Hepatocyte (in vitro differentiated cells): ENCODE measurements at regions not wholly inside any gene's neighbourhood (a gene's known extent, or its start where the extent isn't known, plus 50 kb on each side); places are given as distances from the start of the nearest gene placed in this dataset.

Experiments
- DNase-seq: peaks from one replicate; pipeline ENCODE4 v3.0.0-alpha.2; 2016; ENCODE audit warnings: low spot score
- H2AFZ ChIP-seq: fragments of 200-600 bp; sonication (generic); 2 replicates; pipeline ENCODE4 v1.6.0; 2016; ENCODE audit warnings: antibody characterized with exemption, mild to moderate bottlenecking
- H3K27ac ChIP-seq: fragments of 200-600 bp; sonication (generic); 2 replicates; pipeline ENCODE4 v1.5.1; 2016; ENCODE audit warnings: mild to moderate bottlenecking
- H3K27me3 ChIP-seq: fragments of 200-600 bp; sonication (generic); 2 replicates; pipeline ENCODE4 v1.6.1; 2016
- H3K36me3 ChIP-seq: fragments of 200-600 bp; sonication (generic); replicated peaks from 2 replicates; pipeline ENCODE4 v1.5.1; 2016; ENCODE audit warnings: low read depth; ENCODE audit not compliant: insufficient read depth
- H3K4me1 ChIP-seq: fragments of 200-600 bp; sonication (generic); 2 replicates; pipeline ENCODE4 v1.5.1; 2016; ENCODE audit warnings: mild to moderate bottlenecking, moderate library complexity; ENCODE audit not compliant: insufficient read depth
- H3K4me2 ChIP-seq: fragments of 200-600 bp; sonication (generic); 2 replicates; pipeline ENCODE4 v1.6.0; 2016
- H3K4me3 ChIP-seq: fragments of 200-600 bp; sonication (generic); 2 replicates; pipeline ENCODE4 v1.5.1; 2016; ENCODE audit warnings: mild to moderate bottlenecking
- H3K79me2 ChIP-seq: fragments of 200-600 bp; sonication (generic); 2 replicates; pipeline ENCODE4 v1.6.0; 2017; ENCODE audit warnings: mild to moderate bottlenecking
- H3K9me2 ChIP-seq: fragments of 200-600 bp; sonication (generic); replicated peaks from 2 replicates; pipeline ENCODE4 v1.6.0; 2017; ENCODE audit warnings: mild to moderate bottlenecking; ENCODE audit not compliant: insufficient read depth
- H3K9me3 ChIP-seq: fragments of 200-600 bp; sonication (generic); 2 replicates; pipeline ENCODE4 v1.5.1; 2016; ENCODE audit warnings: low read depth, mild to moderate bottlenecking
- H4K20me1 ChIP-seq: fragments of 200-600 bp; sonication (generic); 2 replicates; pipeline ENCODE4 v1.6.0; 2016; ENCODE audit warnings: mild to moderate bottlenecking; ENCODE audit not compliant: insufficient read depth, poor library complexity, severe bottlenecking
- CTCF ChIP-seq: fragments of 200-600 bp; sonication (generic); IDR thresholded peaks from 2 replicates; pipeline ENCODE4 v1.5.1; 2016; ENCODE audit warnings: antibody characterized with exemption, mild to moderate bottlenecking; ENCODE audit not compliant: poor library complexity
- EZH2 ChIP-seq: fragments of 200-600 bp; sonication (generic); IDR thresholded peaks from 2 replicates; pipeline ENCODE4 v1.6.1; 2016; ENCODE audit warnings: antibody characterized with exemption, mild to moderate bottlenecking, borderline replicate concordance
- EZH2phosphoT487 ChIP-seq: fragments of 200-600 bp; sonication (generic); IDR thresholded peaks from one replicate; pipeline ENCODE4 v1.6.1; 2018; ENCODE audit warnings: antibody characterized with exemption, mild to moderate bottlenecking, low read depth, moderate library complexity; ENCODE audit not compliant: unreplicated experiment, severe bottlenecking
- WGBS: methylation state at CpG from one replicate; pipeline ENCODE4 v1.1.6; 2016; ENCODE audit warnings: low lambda C conversion rate; ENCODE audit errors: missing lambda C conversion rate; 5-methylcytosine and 5-hydroxymethylcytosine counted together

- Histone ChIP-seq H3K36me3 (no peaks in the 10 kb centered on the region), H3K4me2 (no peak overlapping the region), H3K9me2 (no peaks in the 10 kb centered on the region), H3K4me1 (no peaks in the 10 kb centered on the region), H3K9me3 (no peaks in the 10 kb centered on the region), H3K27ac (no peak overlapping the region), H2AFZ (no peak overlapping the region), H3K4me3 (no peak overlapping the region), H3K79me2 (no peaks in the 10 kb centered on the region), H4K20me1 (no peaks in the 10 kb centered on the region), H3K27me3 (no peaks in the 10 kb centered on the region)
- TF ChIP-seq EZH2 (no peak), EZH2phosphoT487 (no peak)
- DNase-seq = no peak
- 89% methylated on average over 7 of the region's 7 CpGs for WGBS
Observed at GRCh38 chr15:46343196-46343935, 708.5 kb downstream of the SQOR start.

- TF ChIP-seq EZH2 (no peak), CTCF (no peak), EZH2phosphoT487 (no peak)
- Histone ChIP-seq H3K9me2 (no peaks in the 10 kb centered on the region), H3K4me2 (no peak overlapping the region), H3K9me3 (no peaks in the 10 kb centered on the region), H3K4me1 (no peaks in the 10 kb centered on the region), H2AFZ (no peak overlapping the region), H4K20me1 (no peaks in the 10 kb centered on the region), H3K27me3 (no peaks in the 10 kb centered on the region), H3K4me3 (no peak overlapping the region), H3K79me2 (no peaks in the 10 kb centered on the region), H3K36me3 (no peaks in the 10 kb centered on the region), H3K27ac (no peak overlapping the region)
- 52% methylated on average over 2 of the region's 2 CpGs for WGBS
- no peak for DNase-seq
Observed at GRCh38 chr15:46344115-46344724, 709.4 kb downstream of the SQOR start.

GRCh38 chr15:46344915-46345314, 710.1 kb downstream of the SQOR start:
- TF ChIP-seq EZH2 (no peak), EZH2phosphoT487 (no peak), CTCF (no peak)
- H4K20me1 ChIP-seq = no peaks in the 10 kb centered on the region
- 90% methylated on average over 3 of the region's 3 CpGs for WGBS
- no peak overlapping the region for H3K4me3 ChIP-seq
- H3K27ac ChIP-seq = no peak overlapping the region
- H3K4me1 ChIP-seq = no peaks in the 10 kb centered on the region
- no peaks in the 10 kb centered on the region for H3K27me3 ChIP-seq
- no peak overlapping the region for H3K4me2 ChIP-seq
- no peak for DNase-seq
- no peaks in the 10 kb centered on the region for H3K36me3 ChIP-seq
- no peak overlapping the region for H2AFZ ChIP-seq
- no peaks in the 10 kb centered on the region for H3K79me2 ChIP-seq
- no peaks in the 10 kb centered on the region for H3K9me3 ChIP-seq
- no peaks in the 10 kb centered on the region for H3K9me2 ChIP-seq

GRCh38 chr15:46354443-46354842, 719.6 kb downstream of the SQOR start:
- Histone ChIP-seq H3K27ac (no peak overlapping the region), H2AFZ (no peak overlapping the region), H3K4me1 (no peaks in the 10 kb centered on the region), H3K4me3 (no peak overlapping the region), H3K4me2 (no peak overlapping the region), H4K20me1 (no peaks in the 10 kb centered on the region), H3K36me3 (no peaks in the 10 kb centered on the region), H3K9me3 (no peaks in the 10 kb centered on the region), H3K27me3 (no peaks in the 10 kb centered on the region), H3K9me2 (no peaks in the 10 kb centered on the region), H3K79me2 (no peaks in the 10 kb centered on the region)
- WGBS = 84% methylated on average over 3 of the region's 3 CpGs
- TF ChIP-seq EZH2 = no peak
- TF ChIP-seq CTCF = no peak
- TF ChIP-seq EZH2phosphoT487 = no peak
- DNase-seq = no peak
